Stimulated activated CD4-positive, alpha-beta T cell treated with anti-CD3 and anti-CD28 coated beads, Interleukin-1b, Interleukin-23, amount 100 ng/mL, for 1 hour (primary cell): ENCODE measurements at regions not wholly inside any gene's neighbourhood (a gene's known extent, or its start where the extent isn't known, plus 50 kb on each side); places are given as distances from the start of the nearest gene placed in this dataset.

Experiments
- DNase-seq, 2 donors: peaks; one replicate each; pipeline ENCODE4 v3.0.0-alpha.2; 2020; ENCODE audit warnings: low read depth in 2 of 2

DNA sequence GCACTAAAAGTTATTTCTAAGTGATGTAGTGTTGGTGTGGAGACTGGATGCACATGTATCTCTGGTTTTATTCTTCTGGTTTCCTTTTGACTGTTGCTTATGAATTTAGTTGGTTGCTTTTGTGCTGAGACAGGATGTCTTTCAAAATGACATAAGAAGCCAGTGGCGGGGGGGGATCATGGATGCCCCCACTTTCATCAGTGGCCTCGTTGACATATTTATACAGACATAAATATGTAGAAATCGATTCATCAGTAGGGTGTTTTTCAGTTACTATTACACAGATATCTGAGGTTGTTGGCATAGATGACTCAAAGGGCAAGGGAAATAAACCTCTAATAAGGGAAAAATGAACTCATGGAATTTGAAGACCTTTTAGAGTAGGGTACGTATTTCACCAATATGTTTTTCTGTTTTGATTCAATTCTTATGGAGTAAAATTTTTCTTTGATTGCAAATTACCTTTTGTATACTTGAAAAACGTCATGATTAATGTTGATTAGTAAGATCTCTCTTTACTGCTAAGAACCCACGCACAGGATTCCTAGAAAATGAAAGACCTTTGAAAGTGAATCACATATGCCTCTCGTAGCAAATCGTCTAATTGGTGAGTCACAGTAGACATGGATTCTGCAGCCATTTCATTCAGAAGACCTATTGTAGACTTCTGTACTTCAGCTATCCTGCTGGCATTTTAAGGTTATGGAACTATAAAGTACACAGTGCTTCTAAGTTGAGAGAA, 97.4 kb upstream of the RBMS3 start:
- DNase-seq = no peak

- no peak for DNase-seq
Observed at GRCh38 chr3:29185706-29186105, 95.2 kb upstream of the RBMS3 start.

GRCh38 chr3:29186131-29186599, 94.7 kb upstream of the RBMS3 start:
- no peak for DNase-seq

- DNase-seq = no peak
Observed at GRCh38 chr3:29186982-29187725, 93.7 kb upstream of the RBMS3 start.

DNA sequence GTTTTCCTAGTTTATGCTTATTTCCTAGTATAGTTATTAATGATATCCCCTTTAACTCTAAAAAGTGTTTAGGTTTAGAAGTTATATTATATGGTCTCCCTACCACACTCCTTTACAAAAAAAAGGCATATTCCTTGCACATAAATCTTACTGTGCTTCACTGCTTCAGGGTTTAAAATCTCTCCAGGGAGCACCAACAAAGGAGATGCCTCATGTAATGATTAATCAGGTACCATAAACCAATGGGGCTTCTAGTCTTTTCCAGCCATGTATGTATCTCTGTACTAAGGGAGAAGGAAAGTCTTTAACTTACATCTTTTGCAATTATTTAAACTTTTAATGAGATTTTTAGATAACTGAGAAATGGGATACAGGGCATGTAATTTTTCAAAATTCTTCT, 91.5 kb upstream of the RBMS3 start:
- DNase-seq = no peak

DNA sequence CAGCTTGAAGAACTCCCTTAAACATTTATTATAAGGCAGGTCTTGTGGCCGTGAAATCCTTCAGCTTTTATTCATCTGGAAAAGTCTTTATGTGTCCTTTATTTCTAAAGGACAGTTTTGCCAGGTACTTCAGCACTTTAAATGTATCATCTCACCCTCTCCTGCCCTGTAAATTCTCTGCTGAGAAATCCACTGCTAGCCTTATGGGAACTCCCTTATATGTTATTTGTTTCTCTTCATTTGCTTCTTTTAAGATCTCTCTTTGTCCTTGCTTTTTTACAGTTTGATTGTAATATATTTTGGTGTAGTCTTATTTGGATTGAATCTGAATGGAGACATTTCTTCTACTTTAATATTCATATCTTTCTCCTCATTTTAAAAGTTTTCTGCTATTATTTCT, 86.7 kb upstream of the RBMS3 start:
- no peak for DNase-seq

DNA sequence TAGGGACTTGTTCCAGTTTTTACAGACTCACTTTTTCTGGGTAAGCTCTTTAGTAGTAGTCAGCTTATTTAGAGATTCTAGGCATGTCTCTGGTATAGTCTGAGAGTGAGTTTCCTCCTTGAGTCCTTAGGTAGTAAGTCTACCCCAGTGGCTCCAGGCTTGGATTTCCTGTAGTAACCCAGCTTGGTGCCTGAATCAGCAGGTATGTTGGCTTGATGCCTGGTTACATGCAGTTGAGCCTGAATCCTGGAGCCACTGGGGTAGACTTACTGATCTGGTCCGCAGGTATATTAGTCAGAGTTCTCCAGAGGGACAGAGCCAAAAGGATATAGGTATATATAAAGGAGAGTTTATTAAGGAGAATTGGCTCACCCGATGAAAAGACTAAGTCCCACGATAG, 85.8 kb upstream of the RBMS3 start:
- no peak for DNase-seq

DNA sequence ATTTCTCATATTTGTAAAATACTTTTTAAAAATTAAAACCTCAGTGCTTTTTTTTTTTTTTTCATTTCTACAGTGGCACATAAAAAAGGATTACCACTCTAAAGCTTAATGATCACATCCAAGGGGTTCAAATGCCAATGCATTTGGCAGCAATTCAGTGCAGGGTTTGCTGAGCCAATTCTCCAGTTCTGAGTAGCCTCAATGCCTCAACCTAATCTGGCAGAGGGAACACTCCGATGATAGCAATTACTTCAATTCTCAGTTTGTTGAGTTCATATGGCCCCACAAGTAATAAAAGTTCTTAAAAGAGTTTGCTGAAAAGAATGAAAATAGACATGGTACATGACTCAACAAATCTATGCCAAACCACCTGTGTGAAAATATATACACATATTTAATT, 79.3 kb upstream of the RBMS3 start:
- DNase-seq = no peak

- DNase-seq = no peak
Observed at GRCh38 chr3:29202378-29202777, 78.5 kb upstream of the RBMS3 start.

GRCh38 chr3:29203851-29204250, 77.0 kb upstream of the RBMS3 start:
- no peak for DNase-seq

DNA sequence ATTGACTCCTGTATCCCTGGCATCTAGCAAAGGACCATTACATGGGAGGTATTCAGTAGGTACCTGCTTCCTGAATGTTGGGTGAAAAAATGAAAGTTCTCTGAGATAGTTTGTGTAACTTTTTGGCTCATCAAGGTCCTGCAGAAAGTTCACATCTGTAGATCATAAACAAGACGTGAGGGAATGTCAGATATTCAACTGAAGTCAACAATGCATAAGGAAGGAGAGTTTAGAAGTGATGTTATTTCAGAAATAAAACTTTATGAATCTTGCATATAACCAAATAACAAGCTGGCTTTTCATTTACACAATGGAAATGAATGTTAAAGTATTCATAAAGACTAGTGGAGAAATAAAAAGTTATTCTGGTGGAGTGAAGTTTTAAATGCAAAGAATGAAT, 73.4 kb upstream of the RBMS3 start:
- DNase-seq = no peak

DNA sequence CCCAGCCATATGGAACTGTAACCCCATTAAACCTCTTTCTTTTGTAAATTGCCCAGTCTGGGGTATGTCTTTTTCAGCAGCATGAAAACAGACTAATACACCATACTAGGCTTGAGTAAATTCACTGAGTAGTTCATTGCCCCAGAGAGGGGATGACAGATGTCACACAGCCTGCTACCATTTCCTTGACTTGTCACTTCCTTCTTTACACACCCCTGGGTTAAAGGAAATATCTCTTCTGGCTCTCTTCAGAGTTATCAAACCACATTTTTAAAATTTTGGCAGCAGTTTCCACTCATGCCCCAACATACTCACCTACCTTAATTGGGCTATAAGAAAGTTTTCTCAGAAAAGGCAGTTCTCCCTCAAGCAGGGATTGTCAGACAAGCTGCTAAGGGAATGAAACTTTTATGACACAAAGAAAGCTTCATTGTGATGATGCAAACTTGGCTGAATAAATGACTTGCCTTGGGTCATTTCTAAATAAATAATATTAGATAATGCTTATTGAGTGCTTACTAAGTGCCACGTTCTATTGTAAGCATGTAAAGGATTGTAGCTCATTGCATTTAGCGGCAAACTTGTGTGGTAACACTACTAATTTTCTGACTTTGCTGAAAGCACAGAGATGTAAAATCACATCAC, 68.0 kb upstream of the RBMS3 start:
- no peak for DNase-seq

DNA sequence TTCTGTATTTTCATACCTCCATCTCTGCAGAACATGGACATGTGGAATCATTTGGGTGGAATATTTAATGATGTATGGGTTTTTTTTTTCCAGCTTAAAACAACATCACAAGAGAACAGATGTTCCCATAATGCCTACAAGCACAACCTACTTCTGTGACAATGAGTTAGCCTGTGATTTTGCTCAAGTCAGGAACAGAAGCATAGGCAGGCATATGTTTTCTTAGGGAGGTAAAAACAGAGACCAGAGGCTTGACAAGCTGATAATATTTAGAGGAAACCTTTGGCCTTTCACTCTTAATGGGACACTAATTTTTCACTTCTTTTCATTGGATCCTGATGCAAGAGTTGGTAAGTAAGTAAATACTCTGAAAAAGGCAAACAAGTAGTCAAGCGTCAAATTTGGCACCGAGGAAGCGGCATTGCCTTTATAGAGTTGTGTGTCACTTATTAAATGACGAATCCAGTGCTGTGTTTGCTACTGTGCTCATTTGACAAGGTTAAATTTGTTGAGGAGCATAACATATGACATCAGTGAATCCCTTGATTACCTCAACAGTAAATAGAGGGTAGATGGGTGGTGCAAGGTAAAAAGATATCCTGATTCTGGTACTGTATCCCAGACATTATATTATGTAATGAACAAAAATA, 66.7 kb upstream of the RBMS3 start:
- DNase-seq = no peak

- no peak for DNase-seq
Observed at GRCh38 chr3:29215948-29216347, 64.9 kb upstream of the RBMS3 start.

DNA sequence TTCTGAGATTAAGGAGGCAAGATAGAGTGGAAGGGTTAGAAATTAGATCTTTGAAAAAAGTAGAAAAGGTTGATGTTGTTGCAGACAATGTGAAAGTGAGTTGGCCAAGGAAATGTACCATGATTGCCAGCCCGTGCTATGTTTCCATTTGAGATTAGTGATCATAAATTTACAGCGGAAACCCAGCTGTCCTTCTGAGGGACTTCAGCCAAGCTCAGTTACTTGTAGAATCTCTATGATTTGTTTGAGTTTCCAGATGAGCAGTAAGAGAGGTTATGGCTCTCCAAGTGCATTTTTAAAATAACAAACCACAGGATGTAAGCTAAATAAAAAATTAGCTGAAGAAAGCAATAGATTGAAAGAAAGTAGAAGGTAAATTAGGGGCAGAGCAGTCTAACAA, 54.2 kb upstream of the RBMS3 start:
- no peak for DNase-seq

GRCh38 chr3:29227307-29227706, 53.6 kb upstream of the RBMS3 start:
- no peak for DNase-seq
